OCI-LY3 (cell line): ENCODE measurements at regions not wholly inside any gene's neighbourhood (a gene's known extent, or its start where the extent isn't known, plus 50 kb on each side); places are given as distances from the start of the nearest gene placed in this dataset.

Experiments used
- H2AFZ ChIP-seq: fragments of 200-600, 300-600 bp; shearing (Covaris generic); 2 replicates; pipeline ENCODE4 v1.6.0; 2014; ENCODE audit warnings: antibody characterized with exemption, low read depth, low read length
- H3K27ac ChIP-seq: fragments of 200-600, 300-600 bp; sonication (generic); 2 replicates; pipeline ENCODE4 v1.5.1; 2014; ENCODE audit warnings: mild to moderate bottlenecking, low read length, moderate library complexity, mixed read lengths
- H3K27me3 ChIP-seq: fragments of 200-600, 300-600 bp; sonication (generic); 2 replicates; pipeline ENCODE4 v1.6.1; 2014; ENCODE audit warnings: low read depth, low read length, mixed read lengths
- H3K36me3 ChIP-seq: fragments of 200-600, 300-600 bp; sonication (generic); replicated peaks from 2 replicates; pipeline ENCODE3; 2014; ENCODE audit warnings: low read depth, low read length, mixed read lengths
- H3K4me1 ChIP-seq: fragments of 300-600, 200-600 bp; sonication (generic); 2 replicates; pipeline ENCODE4 v1.6.1; 2014; ENCODE audit warnings: low read length, mixed read lengths
- H3K4me2 ChIP-seq: fragments of 200-600, 300-600 bp; sonication (generic); 2 replicates; pipeline ENCODE4 v1.6.1; 2014; ENCODE audit warnings: low read length, mixed read lengths
- H3K4me3 ChIP-seq: fragments of 300-600, 200-600 bp; sonication (generic); 2 replicates; pipeline ENCODE4 v1.5.1; 2014; ENCODE audit warnings: antibody characterized with exemption, mild to moderate bottlenecking, low read length, moderate library complexity
- H3K79me2 ChIP-seq: fragments of 300-600, 200-600 bp; shearing (Covaris generic); 2 replicates; pipeline ENCODE4 v1.6.1; 2014; ENCODE audit warnings: mild to moderate bottlenecking, low read length, mixed read lengths
- H3K9ac ChIP-seq: fragments of 300-600, 200-600 bp; shearing (Covaris generic); 2 replicates; pipeline ENCODE4 v1.6.0; 2014; ENCODE audit warnings: mild to moderate bottlenecking, low read length, moderate library complexity
- H3K9me3 ChIP-seq: fragments of 200-600, 300-600 bp; shearing (Covaris generic); 2 replicates; pipeline ENCODE4 v1.6.1; 2014; ENCODE audit warnings: low read length, mixed read lengths; ENCODE audit not compliant: insufficient read depth
- H4K20me1 ChIP-seq: fragments of 200-600, 300-600 bp; sonication (generic); 2 replicates; pipeline ENCODE4 v1.6.1; 2016; ENCODE audit warnings: low read length, mixed read lengths; ENCODE audit not compliant: insufficient read depth
- CTCF ChIP-seq: fragments of 200-600, 300-600 bp; sonication (generic); IDR thresholded peaks from 2 replicates; pipeline ENCODE4 v1.5.1; 2014; ENCODE audit warnings: antibody characterized with exemption, low read length, low read depth
- EZH2phosphoT487 ChIP-seq: fragments of 200-600 bp; shearing (Covaris generic); IDR thresholded peaks from 2 replicates; pipeline ENCODE4 v1.6.1; 2018; ENCODE audit warnings: antibody characterized with exemption, mixed run types, low read depth

GRCh38 chr10:52616395-52616764, 156.2 kb downstream of the MBL2 start:
- no peaks in the 10 kb centered on the region for H4K20me1 ChIP-seq
- H3K4me1 ChIP-seq = peaks cover 8% of the 10 kb centered on the region; the same call in 1 of the 2 replicates
- H3K36me3 ChIP-seq = no peaks in the 10 kb centered on the region
- H3K27me3 ChIP-seq = no peaks in the 10 kb centered on the region
- H3K4me2 ChIP-seq = no peak overlapping the region
- no peaks in the 10 kb centered on the region for H3K9me3 ChIP-seq
- H3K79me2 ChIP-seq = no peaks in the 10 kb centered on the region
- H3K27ac ChIP-seq = no peak overlapping the region
- H3K4me3 ChIP-seq = no peak overlapping the region
- H2AFZ ChIP-seq = no peak overlapping the region
- no peak overlapping the region for H3K9ac ChIP-seq
- TF ChIP-seq CTCF = no peak
- TF ChIP-seq EZH2phosphoT487 = no peak

GRCh38 chr10:52617346-52617745, 155.2 kb downstream of the MBL2 start:
- no peaks in the 10 kb centered on the region for H4K20me1 ChIP-seq
- H3K4me2 ChIP-seq = no peak overlapping the region
- peaks cover 8% of the 10 kb centered on the region; the same call in 1 of the 2 replicates for H3K4me1 ChIP-seq

GRCh38 chr10:52619052-52619451, 153.5 kb downstream of the MBL2 start:
- H3K27ac ChIP-seq = no peak overlapping the region
- H3K36me3 ChIP-seq = no peaks in the 10 kb centered on the region
- H4K20me1 ChIP-seq = no peaks in the 10 kb centered on the region
- H2AFZ ChIP-seq = no peak overlapping the region
- H3K9ac ChIP-seq = no peak overlapping the region
- no peaks in the 10 kb centered on the region for H3K9me3 ChIP-seq
- TF ChIP-seq EZH2phosphoT487 = no peak
- TF ChIP-seq CTCF = no peak
- no peak overlapping the region for H3K4me2 ChIP-seq
- H3K4me3 ChIP-seq = no peak overlapping the region
- H3K4me1 ChIP-seq = peaks cover 8% of the 10 kb centered on the region; the same call in 1 of the 2 replicates
- H3K79me2 ChIP-seq = no peaks in the 10 kb centered on the region
- no peaks in the 10 kb centered on the region for H3K27me3 ChIP-seq

More at GRCh38 chr10:52617346-52617745, 155.2 kb downstream of the MBL2 start:
- TF ChIP-seq CTCF (no peak), EZH2phosphoT487 (no peak)
- Histone ChIP-seq H3K79me2 (no peaks in the 10 kb centered on the region), H3K27ac (no peak overlapping the region), H2AFZ (no peak overlapping the region), H3K4me3 (no peak overlapping the region), H3K9ac (no peak overlapping the region), H3K9me3 (no peaks in the 10 kb centered on the region), H3K36me3 (no peaks in the 10 kb centered on the region), H3K27me3 (no peaks in the 10 kb centered on the region)

- Histone ChIP-seq H3K27me3 (no peaks in the 10 kb centered on the region), H3K9me3 (no peaks in the 10 kb centered on the region), H3K79me2 (no peaks in the 10 kb centered on the region), H2AFZ (0 out of 2 replicates have a peak overlapping the region, but pooled peaks have one; percentile 39), H3K36me3 (no peaks in the 10 kb centered on the region), H3K9ac (no peak overlapping the region), H3K27ac (no peak overlapping the region), H3K4me3 (no peak overlapping the region), H4K20me1 (no peaks in the 10 kb centered on the region), H3K4me1 (no peaks in the 10 kb centered on the region), H3K4me2 (no peak overlapping the region)
- TF ChIP-seq EZH2phosphoT487 (no peak), CTCF (no peak)
Measured at GRCh38 chr10:52621635-52622079, 150.9 kb downstream of the MBL2 start.
